ENCODE measurements at regions not wholly inside any gene's neighbourhood (a gene's known extent, or its start where the extent isn't known, plus 50 kb on each side); places are given as distances from the start of the nearest gene placed in this dataset.

- no peaks in the 10 kb centered on the region for H3K27me3 ChIP-seq (ENCODE audit: insufficient read depth, poor library complexity, severe bottlenecking)
- no peak for TF ChIP-seq POLR2AphosphoS5 (IDR thresholded peaks at IDR 0.05; ENCODE audit: low read depth)
- TF ChIP-seq REST (IDR thresholded peaks at IDR 0.05; ENCODE audit: insufficient replicate concordance, low read depth): no peak
- no peak for TF ChIP-seq CTCF (IDR thresholded peaks at IDR 0.05; ENCODE audit: insufficient read depth, low read length)
- no peak for TF ChIP-seq GABPA (IDR thresholded peaks at IDR 0.05; ENCODE audit: low read depth)
- no peak for TF ChIP-seq SPI1 (IDR thresholded peaks at IDR 0.05; ENCODE audit: borderline replicate concordance, low read depth)
- no peak overlapping the region for H3K4me3 ChIP-seq (replicated peaks; ENCODE audit: insufficient read depth, low read length)
- no peak overlapping the region for H3K27ac ChIP-seq (replicated peaks)
- no peak for DNase-seq (ENCODE audit: low read depth in 1 of 2, low spot score in 1 of 2)
Observed at GRCh38 chr1:96478228-96478627, 243.4 kb upstream of the PTBP2 start.

- no peaks in the 10 kb centered on the region for H3K27me3 ChIP-seq (ENCODE audit: insufficient read depth, poor library complexity, severe bottlenecking)
- no peak for TF ChIP-seq POLR2AphosphoS5 (IDR thresholded peaks at IDR 0.05; ENCODE audit: low read depth)
Observed at GRCh38 chr1:96481409-96481808, 240.2 kb upstream of the PTBP2 start.

GRCh38 chr1:96482616-96483015 is 239.0 kb upstream of the PTBP2 start:
- TF ChIP-seq REST (IDR thresholded peaks at IDR 0.05; ENCODE audit: insufficient replicate concordance, low read depth): no peak
- TF ChIP-seq CTCF (IDR thresholded peaks at IDR 0.05; ENCODE audit: insufficient read depth, low read length): no peak
- TF ChIP-seq POLR2AphosphoS5 (IDR thresholded peaks at IDR 0.05; ENCODE audit: low read depth): no peak
- no peak for TF ChIP-seq GABPA (IDR thresholded peaks at IDR 0.05; ENCODE audit: low read depth)
- no peak for TF ChIP-seq SPI1 (IDR thresholded peaks at IDR 0.05; ENCODE audit: borderline replicate concordance, low read depth)
- H3K27ac ChIP-seq (replicated peaks): no peak overlapping the region
- no peaks in the 10 kb centered on the region for H3K27me3 ChIP-seq (ENCODE audit: insufficient read depth, poor library complexity, severe bottlenecking)
- no peak overlapping the region for H3K4me3 ChIP-seq (replicated peaks; ENCODE audit: insufficient read depth, low read length)
- DNase-seq (ENCODE audit: low read depth in 1 of 2, low spot score in 1 of 2): no peak

More at GRCh38 chr1:96481409-96481808, 240.2 kb upstream of the PTBP2 start:
- no peak overlapping the region for H3K4me3 ChIP-seq (replicated peaks; ENCODE audit: insufficient read depth, low read length)
- H3K27ac ChIP-seq (replicated peaks): no peak overlapping the region
- DNase-seq (ENCODE audit: low read depth in 1 of 2, low spot score in 1 of 2): no peak

GRCh38 chr1:96487394-96487793 is 234.2 kb upstream of the PTBP2 start:
- Histone ChIP-seq H3K4me3 (replicated peaks; ENCODE audit: insufficient read depth, low read length) (no peak overlapping the region), H3K27me3 (ENCODE audit: insufficient read depth, poor library complexity, severe bottlenecking) (no peaks in the 10 kb centered on the region), H3K27ac (replicated peaks) (no peak overlapping the region)
- no peak for DNase-seq (ENCODE audit: low read depth in 1 of 2, low spot score in 1 of 2)
- no peak for TF ChIP-seq REST (IDR thresholded peaks at IDR 0.05; ENCODE audit: insufficient replicate concordance, low read depth)
- no peak for TF ChIP-seq CTCF (IDR thresholded peaks at IDR 0.05; ENCODE audit: insufficient read depth, low read length)
- no peak for TF ChIP-seq POLR2AphosphoS5 (IDR thresholded peaks at IDR 0.05; ENCODE audit: low read depth)
- no peak for TF ChIP-seq GABPA (IDR thresholded peaks at IDR 0.05; ENCODE audit: low read depth)
- TF ChIP-seq SPI1 (IDR thresholded peaks at IDR 0.05; ENCODE audit: borderline replicate concordance, low read depth): no peak
